ENCODE measurements at regions not wholly inside any gene's neighbourhood (a gene's known extent, or its start where the extent isn't known, plus 50 kb on each side); places are given as distances from the start of the nearest gene placed in this dataset.
"Not testable (repeated sequence)": the region's sequence is repeated elsewhere in the genome, so short reads cannot be mapped to it uniquely, and the experiment has no call there.

GRCh38 chr3:117809186-117810081 lies 1099.9 kb downstream of the TUSC7 start:
- no peak for DNase-seq

- DNase-seq, result no peak
Observed at GRCh38 chr3:117811786-117812185, 1102.2 kb downstream of the TUSC7 start.

GRCh38 chr3:117814975-117815374 lies 1105.4 kb downstream of the TUSC7 start:
- no peak for DNase-seq

GRCh38 chr3:117817103-117817502 lies 1107.5 kb downstream of the TUSC7 start:
- no peak for DNase-seq

GRCh38 chr3:117818592-117818991 lies 1109.0 kb downstream of the TUSC7 start:
- no peak for DNase-seq

GRCh38 chr3:117820658-117821299 lies 1111.2 kb downstream of the TUSC7 start:
- no peak for DNase-seq

- DNase-seq, result no peak
Observed at GRCh38 chr3:117822416-117822815, 1112.8 kb downstream of the TUSC7 start.

- DNase-seq, result no peak
Observed at GRCh38 chr3:117836296-117836695, 1126.7 kb downstream of the TUSC7 start.

GRCh38 chr3:117837391-117837790 lies 1127.8 kb downstream of the TUSC7 start:
- no peak for DNase-seq

- DNase-seq, result no peak
Observed at GRCh38 chr3:117842086-117842485, 1132.5 kb downstream of the TUSC7 start.

- DNase-seq, result no peak
Observed at GRCh38 chr3:117843356-117843755, 1133.8 kb downstream of the TUSC7 start.

GRCh38 chr3:117844676-117845075 lies 1135.1 kb downstream of the TUSC7 start:
- no peak for DNase-seq

- no peak for DNase-seq
Observed at GRCh38 chr3:117846238-117846637, 1136.7 kb downstream of the TUSC7 start.

GRCh38 chr3:117848606-117849005 lies 1139.0 kb downstream of the TUSC7 start:
- DNase-seq, result no peak

GRCh38 chr3:117853923-117854668 lies 1144.5 kb downstream of the TUSC7 start:
- no peak for DNase-seq

GRCh38 chr3:117856354-117856753 lies 1146.8 kb downstream of the TUSC7 start:
- DNase-seq, result no peak

GRCh38 chr3:117863146-117863545 lies 1153.6 kb downstream of the TUSC7 start:
- DNase-seq, result no peak

GRCh38 chr3:117865338-117865737 lies 1155.8 kb downstream of the TUSC7 start:
- DNase-seq, result no peak

GRCh38 chr3:117868766-117869165 lies 1159.2 kb downstream of the TUSC7 start:
- no peak for DNase-seq

GRCh38 chr3:117871934-117872333 lies 1162.4 kb downstream of the TUSC7 start:
- DNase-seq, result no peak

- DNase-seq, result not testable (repeated sequence)
Observed at GRCh38 chr3:117872594-117873248, 1161.9 kb downstream of the IGSF11 start.

- DNase-seq, result no peak
Observed at GRCh38 chr3:117873249-117873600, 1161.4 kb downstream of the IGSF11 start.

GRCh38 chr3:117874028-117874690 lies 1160.5 kb downstream of the IGSF11 start:
- no peak for DNase-seq

All from activated CD8-positive, alpha-beta memory T cell treated with anti-CD3 and anti-CD28 coated beads for 24 hours (primary cell).